ENCODE measurements at regions not wholly inside any gene's neighbourhood (a gene's known extent, or its start where the extent isn't known, plus 50 kb on each side); places are given as distances from the start of the nearest gene placed in this dataset.

DNA sequence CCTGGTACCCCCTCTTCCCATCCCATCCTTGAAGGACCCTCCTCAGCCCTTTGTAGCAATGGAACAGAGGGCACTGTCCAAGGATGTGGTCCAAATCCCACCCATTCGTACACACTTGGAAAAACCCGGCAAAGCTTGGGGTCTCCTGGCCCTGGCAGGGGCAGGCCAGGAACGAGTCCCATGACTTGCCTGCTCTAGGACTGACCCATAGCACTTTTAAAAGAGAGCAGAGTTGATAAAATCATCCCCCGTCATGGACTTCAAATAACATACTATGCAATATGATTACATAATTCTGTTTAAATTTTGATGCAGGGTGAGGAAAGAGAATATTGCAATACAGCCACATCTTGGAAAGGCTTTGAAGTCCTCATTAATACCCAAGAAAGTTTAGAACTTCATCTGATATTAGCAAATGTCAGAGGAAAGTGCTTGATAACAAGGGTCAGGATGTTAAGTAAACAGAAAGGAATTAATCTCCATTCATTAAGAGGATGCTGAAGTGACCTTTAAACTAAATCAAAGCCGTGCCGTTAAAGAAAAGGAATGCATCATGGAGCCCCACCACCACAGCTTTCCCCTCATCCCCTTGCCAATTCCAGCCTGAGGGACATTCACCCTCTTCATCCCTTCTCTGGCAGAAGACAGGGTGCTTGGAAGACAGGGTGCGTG, 60.7 kb upstream of the NXT1 start:
- TF ChIP-seq, protein P1, sequence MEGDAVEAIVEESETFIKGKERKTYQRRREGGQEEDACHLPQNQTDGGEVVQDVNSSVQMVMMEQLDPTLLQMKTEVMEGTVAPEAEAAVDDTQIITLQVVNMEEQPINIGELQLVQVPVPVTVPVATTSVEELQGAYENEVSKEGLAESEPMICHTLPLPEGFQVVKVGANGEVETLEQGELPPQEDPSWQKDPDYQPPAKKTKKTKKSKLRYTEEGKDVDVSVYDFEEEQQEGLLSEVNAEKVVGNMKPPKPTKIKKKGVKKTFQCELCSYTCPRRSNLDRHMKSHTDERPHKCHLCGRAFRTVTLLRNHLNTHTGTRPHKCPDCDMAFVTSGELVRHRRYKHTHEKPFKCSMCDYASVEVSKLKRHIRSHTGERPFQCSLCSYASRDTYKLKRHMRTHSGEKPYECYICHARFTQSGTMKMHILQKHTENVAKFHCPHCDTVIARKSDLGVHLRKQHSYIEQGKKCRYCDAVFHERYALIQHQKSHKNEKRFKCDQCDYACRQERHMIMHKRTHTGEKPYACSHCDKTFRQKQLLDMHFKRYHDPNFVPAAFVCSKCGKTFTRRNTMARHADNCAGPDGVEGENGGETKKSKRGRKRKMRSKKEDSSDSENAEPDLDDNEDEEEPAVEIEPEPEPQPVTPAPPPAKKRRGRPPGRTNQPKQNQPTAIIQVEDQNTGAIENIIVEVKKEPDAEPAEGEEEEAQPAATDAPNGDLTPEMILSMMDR (conservative IDR thresholded peaks at IDR 0.05; ENCODE audit: low read depth in 2 of 2) = no peak
- no peak for TF ChIP-seq CREB1 (CRISPR knock-in tag; IDR thresholded peaks at IDR 0.05; ENCODE audit: low read depth)
- no peak for TF ChIP-seq EZH2phosphoT487 (IDR thresholded peaks at IDR 0.05; ENCODE audit: unreplicated experiment)
